ENCODE measurements at regions not wholly inside any gene's neighbourhood (a gene's known extent, or its start where the extent isn't known, plus 50 kb on each side); places are given as distances from the start of the nearest gene placed in this dataset.

DNA sequence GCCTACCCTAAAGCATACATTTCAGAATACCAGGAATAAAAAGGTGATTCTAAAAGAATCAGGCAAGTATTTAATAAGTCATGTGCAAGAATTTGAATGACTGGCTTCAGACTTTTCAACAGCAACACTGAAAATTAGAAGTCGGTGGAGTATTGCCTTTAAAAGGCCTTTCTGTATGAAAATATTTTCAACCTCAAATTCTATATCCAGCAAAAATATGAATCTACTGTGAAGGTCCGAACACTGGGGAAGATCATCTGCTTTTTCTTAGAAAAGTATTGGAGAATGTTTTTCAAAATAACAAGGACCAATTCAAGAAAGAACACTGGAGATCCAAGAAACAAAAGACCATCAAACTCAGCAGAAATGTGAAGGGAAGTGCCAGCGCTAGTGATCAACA lies 459.5 kb upstream of the KLF12 start:
- peaks cover 0 to 17% (median 0%) of the 10 kb centered on the region in 5 donors for H3K4me1 ChIP-seq (ENCODE audit: control insufficient read depth in 5 of 5, insufficient read depth in 5 of 5, low read length in 5 of 5)
- DNase-seq: no peak
- no peak overlapping the region for H3K9ac ChIP-seq (ENCODE audit: insufficient read depth in 1 of 2, low read length in 2 of 2)
- peaks cover 0 to 4% (median 2%) of the 10 kb centered on the region in 4 donors for H3K9me3 ChIP-seq (ENCODE audit: control insufficient read depth in 4 of 4, insufficient read depth in 3 of 4, low read length in 3 of 4)
- no peak for ATAC-seq (ENCODE audit: insufficient read depth, low FRiP score)
- no peak overlapping the region for H3K4me3 ChIP-seq
- H3K27ac ChIP-seq (ENCODE audit: low read depth in 1 of 2, low read length in 1 of 2): no peak overlapping the region
- H3K27me3 ChIP-seq (ENCODE audit: control insufficient read depth in 3 of 3, insufficient read depth in 3 of 3, low read length in 2 of 3): peaks cover 0 to 2% (median 0%) of the 10 kb centered on the region in 3 donors
- TF ChIP-seq, protein P1, sequence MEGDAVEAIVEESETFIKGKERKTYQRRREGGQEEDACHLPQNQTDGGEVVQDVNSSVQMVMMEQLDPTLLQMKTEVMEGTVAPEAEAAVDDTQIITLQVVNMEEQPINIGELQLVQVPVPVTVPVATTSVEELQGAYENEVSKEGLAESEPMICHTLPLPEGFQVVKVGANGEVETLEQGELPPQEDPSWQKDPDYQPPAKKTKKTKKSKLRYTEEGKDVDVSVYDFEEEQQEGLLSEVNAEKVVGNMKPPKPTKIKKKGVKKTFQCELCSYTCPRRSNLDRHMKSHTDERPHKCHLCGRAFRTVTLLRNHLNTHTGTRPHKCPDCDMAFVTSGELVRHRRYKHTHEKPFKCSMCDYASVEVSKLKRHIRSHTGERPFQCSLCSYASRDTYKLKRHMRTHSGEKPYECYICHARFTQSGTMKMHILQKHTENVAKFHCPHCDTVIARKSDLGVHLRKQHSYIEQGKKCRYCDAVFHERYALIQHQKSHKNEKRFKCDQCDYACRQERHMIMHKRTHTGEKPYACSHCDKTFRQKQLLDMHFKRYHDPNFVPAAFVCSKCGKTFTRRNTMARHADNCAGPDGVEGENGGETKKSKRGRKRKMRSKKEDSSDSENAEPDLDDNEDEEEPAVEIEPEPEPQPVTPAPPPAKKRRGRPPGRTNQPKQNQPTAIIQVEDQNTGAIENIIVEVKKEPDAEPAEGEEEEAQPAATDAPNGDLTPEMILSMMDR (IDR thresholded peaks at IDR 0.05; ENCODE audit: control extremely low read depth, extremely low read depth): no peak
- 91% methylated on average over 3 of the region's 3 CpGs for WGBS, 2 donors
- H3K36me3 ChIP-seq (ENCODE audit: control insufficient read depth in 4 of 4, insufficient read depth in 4 of 4, low read length in 4 of 4): no peaks in the 10 kb centered on the region

DNA sequence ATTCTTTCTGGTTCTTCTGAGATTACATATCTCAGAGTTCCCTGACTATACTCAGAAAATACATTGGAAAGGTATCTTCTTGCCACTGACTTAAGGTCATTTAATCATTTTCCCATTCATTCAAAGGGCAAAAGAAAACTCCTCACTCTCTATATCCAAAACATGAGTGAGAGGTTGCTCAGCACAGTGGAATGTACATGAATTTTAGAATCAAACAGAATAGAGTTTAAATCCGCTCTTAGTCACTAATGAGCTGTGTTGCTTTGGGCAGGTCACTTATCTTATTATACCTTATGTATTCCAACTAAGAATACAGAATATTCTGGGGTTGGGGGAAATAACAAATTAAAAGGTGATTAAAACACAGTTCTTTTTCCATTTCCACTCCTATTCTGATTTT lies 452.6 kb upstream of the KLF12 start:
- 96% methylated on average over 1 of the region's 1 CpG for WGBS, 2 donors
- Histone ChIP-seq H3K4me1 (ENCODE audit: control insufficient read depth in 5 of 5, insufficient read depth in 5 of 5, low read length in 5 of 5) (no peaks in the 10 kb centered on the region), H3K9ac (ENCODE audit: insufficient read depth in 1 of 2, low read length in 2 of 2) (no peak overlapping the region), H3K4me3 (no peak overlapping the region), H3K9me3 (ENCODE audit: control insufficient read depth in 4 of 4, insufficient read depth in 3 of 4, low read length in 3 of 4) (no peaks in the 10 kb centered on the region), H3K36me3 (ENCODE audit: control insufficient read depth in 4 of 4, insufficient read depth in 4 of 4, low read length in 4 of 4) (no peaks in the 10 kb centered on the region), H3K27ac (ENCODE audit: low read depth in 1 of 2, low read length in 1 of 2) (no peak overlapping the region), H3K27me3 (ENCODE audit: control insufficient read depth in 3 of 3, insufficient read depth in 3 of 3, low read length in 2 of 3) (no peaks in the 10 kb centered on the region)
- no peak for DNase-seq
- TF ChIP-seq, protein P1 (IDR thresholded peaks at IDR 0.05; ENCODE audit: control extremely low read depth, extremely low read depth): no peak
- no peak for ATAC-seq (ENCODE audit: insufficient read depth, low FRiP score)

DNA sequence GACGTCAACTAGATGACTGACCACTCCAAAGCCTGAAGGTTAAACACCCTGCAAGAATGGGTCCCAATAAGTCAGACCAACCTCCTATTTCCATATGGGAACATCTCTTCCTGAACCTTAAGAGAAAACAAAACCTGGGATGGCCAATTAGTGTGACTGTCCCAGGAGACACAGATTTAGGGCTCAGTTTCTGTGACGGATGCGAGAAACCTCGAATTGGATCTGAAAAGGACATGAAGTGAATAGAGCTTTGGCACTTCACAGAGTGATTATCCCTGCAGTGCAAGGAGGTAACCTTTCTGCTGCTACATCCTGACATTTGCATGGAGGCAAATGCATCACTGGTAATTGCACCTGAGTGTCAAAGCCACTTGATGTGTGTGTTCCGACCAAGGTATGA lies 442.2 kb upstream of the KLF12 start:
- DNase-seq (no peak), ATAC-seq (ENCODE audit: insufficient read depth, low FRiP score) (no peak)
- Histone ChIP-seq H3K4me3 (no peak overlapping the region), H3K9me3 (ENCODE audit: control insufficient read depth in 4 of 4, insufficient read depth in 3 of 4, low read length in 3 of 4) (no peaks in the 10 kb centered on the region), H3K27ac (ENCODE audit: low read depth in 1 of 2, low read length in 1 of 2) (peak overlapping the region in 1 of 2 donors; percentile 66), H3K4me1 (ENCODE audit: control insufficient read depth in 5 of 5, insufficient read depth in 5 of 5, low read length in 5 of 5) (peaks cover 0 to 14% (median 0%) of the 10 kb centered on the region in 5 donors), H3K9ac (ENCODE audit: insufficient read depth in 1 of 2, low read length in 2 of 2) (no peak overlapping the region), H3K36me3 (ENCODE audit: control insufficient read depth in 4 of 4, insufficient read depth in 4 of 4, low read length in 4 of 4) (no peaks in the 10 kb centered on the region), H3K27me3 (ENCODE audit: control insufficient read depth in 3 of 3, insufficient read depth in 3 of 3, low read length in 2 of 3) (peaks cover 0 to 4% (median 0%) of the 10 kb centered on the region in 3 donors)
- TF ChIP-seq, protein P1 (IDR thresholded peaks at IDR 0.05; ENCODE audit: control extremely low read depth, extremely low read depth): no peak
- 65 to 80% methylated on average over 5 of the region's 5 CpGs for WGBS, 2 donors

DNA sequence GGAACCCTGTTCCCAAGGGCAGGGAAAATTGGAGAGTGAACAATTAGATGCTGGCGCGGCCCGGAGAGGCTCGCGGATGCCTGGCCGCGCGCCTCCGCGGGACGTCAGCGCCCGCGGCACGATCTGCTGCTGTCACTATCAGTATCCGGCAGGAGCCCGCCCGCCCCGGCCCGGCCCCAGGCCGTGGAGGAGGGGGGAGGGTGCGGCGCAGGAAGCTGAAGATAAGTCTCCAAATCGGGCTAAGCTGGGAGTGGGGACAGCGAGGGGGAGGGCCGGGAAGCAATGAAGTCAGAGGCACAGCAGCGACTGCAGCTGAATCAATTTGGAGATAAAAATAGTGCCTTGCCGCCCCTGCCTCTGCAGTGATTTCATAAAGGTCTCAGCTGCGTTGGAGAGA lies 441.5 kb upstream of the KLF12 start:
- Histone ChIP-seq H3K36me3 (ENCODE audit: control insufficient read depth in 4 of 4, insufficient read depth in 4 of 4, low read length in 4 of 4) (no peaks in the 10 kb centered on the region), H3K27ac (ENCODE audit: low read depth in 1 of 2, low read length in 1 of 2) (peak overlapping the region in 1 of 2 donors; percentile 66), H3K4me1 (ENCODE audit: control insufficient read depth in 5 of 5, insufficient read depth in 5 of 5, low read length in 5 of 5) (peaks cover 0 to 14% (median 0%) of the 10 kb centered on the region in 5 donors), H3K9me3 (ENCODE audit: control insufficient read depth in 4 of 4, insufficient read depth in 3 of 4, low read length in 3 of 4) (no peaks in the 10 kb centered on the region), H3K27me3 (ENCODE audit: control insufficient read depth in 3 of 3, insufficient read depth in 3 of 3, low read length in 2 of 3) (peaks cover 0 to 2% (median 0%) of the 10 kb centered on the region in 3 donors), H3K4me3 (no peak overlapping the region), H3K9ac (ENCODE audit: insufficient read depth in 1 of 2, low read length in 2 of 2) (peak overlapping the region in 1 of 2 donors; percentile 83)
- DNase-seq (peak; percentile 88 to 93 (median 89)), ATAC-seq (ENCODE audit: insufficient read depth, low FRiP score) (peak; percentile 71)
- 1% methylated on average over 29 of the region's 29 CpGs for WGBS, 2 donors
- TF ChIP-seq, protein P1 (IDR thresholded peaks at IDR 0.05; ENCODE audit: control extremely low read depth, extremely low read depth): no peak
